Glomerular visceral epithelial cell (primary cell): ENCODE measurements at regions not wholly inside any gene's neighbourhood (a gene's known extent, or its start where the extent isn't known, plus 50 kb on each side); places are given as distances from the start of the nearest gene placed in this dataset.
"Not testable (repeated sequence)": the region's sequence is repeated elsewhere in the genome, so short reads cannot be mapped to it uniquely, and the experiment has no call there.

Experiments
- DNase-seq: peaks from one replicate; pipeline ENCODE4 v3.0.0-alpha.2; 2016; ENCODE audit errors: extremely low spot score

DNA sequence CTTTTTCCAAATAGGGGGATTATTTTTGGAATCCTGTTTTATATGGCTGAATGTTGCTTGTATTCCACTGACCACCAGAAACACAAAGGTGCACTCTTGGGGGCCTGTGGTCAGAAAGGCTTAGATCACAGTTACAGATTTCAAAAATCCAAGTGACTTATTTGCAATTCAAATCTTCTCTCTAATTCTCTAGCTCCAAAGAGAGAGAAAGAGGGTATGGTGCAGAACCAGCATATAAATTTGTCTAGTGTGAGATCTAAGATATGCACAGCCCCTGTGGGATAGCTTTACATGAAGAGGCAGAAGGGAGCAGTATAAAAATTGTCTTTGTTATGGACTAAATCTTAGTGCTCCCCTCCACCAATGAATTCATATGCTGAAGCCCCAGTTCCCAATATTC, 1121.7 kb upstream of the CELF2 start:
- DNase-seq: no peak

- DNase-seq: no peak
These were observed 1118.9 kb upstream of the CELF2 start for GRCh38 chr10:9898633-9899395.

DNA sequence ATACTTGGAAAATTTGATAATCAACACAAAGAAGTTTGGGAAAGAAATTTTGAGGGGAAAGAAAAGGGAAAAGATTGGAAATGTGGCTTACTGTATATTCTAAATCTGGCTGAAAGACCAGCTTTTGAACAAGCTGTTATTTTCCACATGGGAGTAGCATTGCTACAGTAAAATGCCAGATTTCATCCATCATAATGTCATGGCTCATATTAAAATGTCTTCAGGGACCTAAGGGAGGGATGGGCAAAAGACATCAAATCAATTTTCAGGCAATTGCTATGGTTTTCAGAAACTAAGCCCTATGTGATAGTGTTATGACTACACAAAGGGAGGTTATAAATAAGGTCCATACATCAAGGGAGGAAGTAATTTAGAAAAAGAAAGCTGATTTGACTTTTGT, 1116.9 kb upstream of the CELF2 start:
- no peak for DNase-seq

- no peak for DNase-seq
These were observed 1115.7 kb upstream of the CELF2 start for GRCh38 chr10:9901971-9902370.

DNA sequence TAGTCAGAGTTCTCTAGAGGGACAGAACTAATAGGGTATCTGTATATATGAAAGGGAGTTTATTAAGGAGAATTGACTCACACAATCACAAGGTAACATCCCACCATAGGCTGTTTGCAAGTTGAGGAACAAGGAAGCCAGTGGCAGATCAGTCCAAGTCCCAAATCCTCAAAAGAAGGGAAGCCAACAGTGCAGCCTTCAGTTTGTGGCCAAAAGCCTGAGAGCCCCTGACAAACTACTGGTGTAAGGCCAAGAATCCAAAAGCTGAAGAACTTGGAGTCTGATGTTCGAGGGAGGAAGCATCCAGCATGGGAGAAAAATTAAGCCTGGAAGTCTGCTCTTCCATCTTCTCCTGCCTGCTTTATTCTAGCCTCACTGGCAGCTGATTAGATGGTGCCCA, 1107.2 kb upstream of the CELF2 start:
- DNase-seq: no peak

- no peak for DNase-seq
These were observed 1106.2 kb upstream of the CELF2 start for GRCh38 chr10:9911488-9911887.

DNA sequence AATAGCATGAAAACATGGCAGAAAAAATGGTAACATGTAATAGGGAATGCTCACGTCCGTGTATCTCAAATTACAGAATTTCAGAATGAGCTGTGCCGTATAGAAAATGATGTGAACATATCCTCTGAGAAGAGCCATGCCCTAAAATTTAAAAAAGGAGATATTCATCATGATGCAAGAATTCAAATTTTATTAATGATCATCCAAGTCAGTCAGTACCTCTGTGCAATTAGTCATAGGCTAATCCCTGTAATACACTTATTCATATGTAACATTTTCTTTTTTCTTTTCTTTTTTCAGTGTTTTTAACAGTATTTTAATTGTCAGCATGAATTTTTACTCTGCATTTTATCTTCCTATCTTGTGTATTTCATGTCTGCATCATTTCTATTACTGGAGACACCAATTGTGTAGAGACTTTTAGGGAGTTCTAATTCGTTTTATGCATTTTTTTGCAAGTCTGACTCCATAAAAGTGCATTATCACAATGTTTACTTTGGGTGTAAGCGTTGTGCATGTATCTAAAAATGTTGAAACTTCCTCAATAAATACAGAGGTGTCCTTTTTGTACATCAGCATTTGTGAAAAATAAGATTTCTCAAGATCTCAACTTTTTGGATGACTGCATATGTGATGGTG, 1103.7 kb upstream of the CELF2 start:
- DNase-seq: no peak

- no peak for DNase-seq
These were observed 1096.1 kb upstream of the CELF2 start for GRCh38 chr10:9921544-9921943.

GRCh38 chr10:9922126-9922870, 1095.4 kb upstream of the CELF2 start:
- no peak for DNase-seq

GRCh38 chr10:9926003-9926402, 1091.7 kb upstream of the CELF2 start:
- no peak for DNase-seq

GRCh38 chr10:9926881-9927280, 1090.8 kb upstream of the CELF2 start:
- DNase-seq: no peak

DNA sequence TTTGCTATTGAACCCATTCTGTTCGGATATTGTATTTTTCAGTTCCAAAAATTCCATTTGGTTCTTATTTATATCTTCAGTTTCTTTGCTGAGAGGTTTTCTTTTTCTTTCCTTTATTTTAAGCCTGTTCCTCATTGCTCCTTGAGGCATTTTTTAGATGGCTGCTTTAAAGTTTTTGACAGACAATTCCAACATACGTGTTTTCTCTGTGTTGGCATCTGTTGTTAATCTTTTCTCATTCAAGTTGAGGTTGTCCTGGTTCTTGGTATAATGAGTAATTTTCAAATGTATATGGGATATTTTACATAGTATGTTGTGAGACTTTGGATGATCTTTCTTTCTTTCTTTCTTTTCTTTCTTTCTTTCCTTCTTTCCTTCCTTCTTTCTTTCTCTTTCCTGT, 1078.0 kb upstream of the CELF2 start:
- no peak for DNase-seq

- DNase-seq: no peak
These were observed 1073.0 kb upstream of the CELF2 start for GRCh38 chr10:9944690-9945089.

DNA sequence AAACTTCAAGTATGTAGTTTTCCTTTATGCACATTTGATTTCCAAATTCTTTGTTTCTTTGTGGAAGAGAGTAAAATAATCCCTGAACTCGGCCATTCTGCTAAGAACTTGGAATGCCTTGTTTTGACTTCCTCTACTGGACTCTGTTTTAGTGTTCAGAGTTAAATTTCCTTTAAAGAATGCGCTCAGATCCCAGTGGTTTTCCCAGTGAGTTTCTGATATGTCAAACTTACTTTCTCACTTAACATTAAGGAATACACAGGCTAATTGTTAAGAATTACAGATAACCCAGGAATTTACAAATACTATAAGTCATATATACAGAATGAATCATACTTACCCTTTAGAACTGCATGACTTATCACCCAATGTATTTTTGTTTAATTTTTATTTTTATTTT, 1067.6 kb upstream of the CELF2 start:
- DNase-seq: no peak

DNA sequence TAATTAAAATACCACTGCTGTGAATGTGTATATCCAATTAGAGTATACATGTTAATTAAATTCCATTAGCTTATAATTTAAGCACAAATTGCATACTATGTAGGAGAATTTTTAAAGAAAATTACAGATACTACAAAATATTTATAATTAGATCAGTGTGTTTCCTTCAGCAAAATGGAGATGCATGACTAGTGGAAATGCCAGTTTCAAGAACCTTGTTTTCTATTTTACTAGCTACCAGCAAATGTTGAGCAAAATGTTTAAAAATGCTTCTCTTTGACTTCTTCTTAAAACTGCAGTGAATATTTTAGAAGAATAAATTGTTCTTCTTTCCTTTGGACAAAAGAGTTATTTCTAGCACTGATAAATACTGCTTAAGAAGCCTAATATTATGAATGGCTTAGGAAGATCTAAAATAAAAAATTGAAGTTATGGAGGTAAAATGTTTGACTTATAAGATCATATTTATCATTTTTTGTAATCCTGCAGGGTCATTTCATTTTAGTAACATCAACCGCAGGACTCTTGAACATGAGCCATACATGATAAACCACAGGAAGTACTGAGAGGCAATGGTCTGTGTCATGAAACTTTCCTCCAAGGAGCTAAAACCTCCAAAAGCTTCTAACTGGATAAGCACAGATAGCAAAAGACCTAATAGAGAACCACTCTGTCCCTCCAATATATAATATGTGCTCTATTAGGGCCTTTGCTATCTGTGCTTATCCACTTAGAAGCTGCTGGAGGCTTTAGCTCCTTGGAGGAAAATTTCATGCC, 1066.0 kb upstream of the CELF2 start:
- DNase-seq: no peak

DNA sequence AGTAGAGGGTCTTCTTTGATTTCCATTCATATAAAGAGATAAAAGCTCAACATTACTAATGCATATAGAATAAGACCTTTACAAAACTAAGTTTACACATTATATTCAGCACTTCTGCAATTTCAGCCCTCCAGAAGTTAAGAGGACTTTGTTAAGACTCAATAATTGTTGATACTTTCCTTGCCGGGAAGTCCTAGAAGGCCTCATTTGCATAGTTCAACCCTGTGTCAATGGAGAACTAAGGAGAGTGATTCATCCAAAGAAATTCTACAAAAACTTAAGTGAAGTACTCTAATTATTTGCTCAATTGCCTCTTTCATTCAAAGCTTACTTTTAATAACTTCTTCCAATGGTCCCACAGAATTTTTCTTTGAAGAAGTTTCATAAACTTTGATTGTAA, 1060.3 kb upstream of the CELF2 start:
- no peak for DNase-seq

DNA sequence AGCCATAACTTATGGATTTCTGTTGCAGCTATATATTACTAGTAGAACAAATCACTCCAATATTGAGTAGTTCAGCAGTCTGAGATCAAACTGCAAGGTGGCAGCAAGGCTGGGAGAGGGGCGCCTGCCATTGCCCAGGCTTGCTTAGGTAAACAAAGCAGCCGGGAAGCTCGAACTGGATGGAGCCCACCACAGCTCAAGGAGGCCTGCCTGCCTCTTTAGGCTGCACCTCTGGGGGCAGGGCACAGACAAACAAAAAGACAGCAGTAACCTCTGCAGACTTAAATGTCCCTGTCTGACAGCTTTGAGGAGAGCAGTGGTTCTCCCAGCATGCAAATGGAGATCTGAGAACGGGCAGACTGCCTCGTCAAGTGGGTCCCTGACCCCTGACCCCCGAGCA, 1059.8 kb upstream of the CELF2 start:
- not testable (repeated sequence) for DNase-seq

DNA sequence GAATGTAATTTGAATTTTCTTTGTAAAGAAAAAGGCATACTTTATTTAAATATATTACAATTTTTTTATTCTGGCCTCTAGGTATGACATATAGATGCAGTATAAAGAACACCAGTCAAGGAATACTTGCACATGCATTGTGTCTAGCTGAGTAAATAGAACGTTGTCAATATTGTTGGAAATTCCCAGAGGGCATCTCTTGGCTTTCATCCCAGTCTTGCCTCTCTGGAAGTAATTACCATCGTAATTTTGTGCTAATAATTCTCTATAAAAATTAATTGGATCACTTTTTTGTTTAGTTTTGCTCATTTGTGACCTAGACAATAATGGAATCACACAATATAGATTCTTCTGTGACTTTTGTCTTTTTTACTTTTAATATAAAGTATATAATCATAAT, 1052.3 kb upstream of the CELF2 start:
- no peak for DNase-seq

DNA sequence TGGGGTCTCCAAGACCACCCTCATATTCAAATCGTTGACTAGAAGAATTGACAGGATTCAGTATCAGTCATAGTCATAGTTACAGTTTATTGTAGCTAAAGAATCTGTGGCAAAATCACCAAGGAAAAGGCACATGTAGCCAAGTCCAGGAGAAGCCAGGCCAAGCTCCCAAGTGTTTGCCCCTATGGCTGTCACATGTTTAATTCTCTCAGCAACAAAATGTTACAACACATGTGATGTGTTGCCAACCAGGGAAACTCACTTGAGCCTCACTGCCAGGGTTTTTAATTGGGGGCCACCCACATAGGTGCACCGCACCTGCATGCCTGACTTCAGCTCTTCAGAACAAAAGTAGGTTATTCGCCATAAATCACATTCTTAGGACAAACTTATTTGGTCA, 1030.9 kb upstream of the CELF2 start:
- no peak for DNase-seq

DNA sequence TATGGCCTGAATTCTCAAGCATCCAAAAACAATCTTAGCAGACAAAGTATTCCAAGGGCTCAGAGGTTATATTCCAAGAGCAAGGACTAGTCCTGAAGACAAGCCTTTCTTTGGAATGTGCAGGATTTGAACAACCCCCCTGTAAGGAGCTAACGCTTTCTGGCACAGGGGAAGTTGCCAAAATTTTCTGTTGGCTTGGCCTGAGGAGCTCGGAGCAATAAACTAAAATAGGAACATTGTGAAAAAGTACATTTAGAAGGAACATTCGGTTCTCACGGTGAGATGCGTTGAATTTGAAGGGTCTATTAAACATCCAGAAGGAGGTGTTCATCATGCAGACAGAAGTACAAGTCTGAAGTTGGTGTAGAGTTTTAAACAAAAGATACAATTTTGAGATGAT, 1030.5 kb upstream of the CELF2 start:
- DNase-seq: no peak

GRCh38 chr10:9992661-9993060, 1025.0 kb upstream of the CELF2 start:
- no peak for DNase-seq

- no peak for DNase-seq
These were observed 1023.5 kb upstream of the CELF2 start for GRCh38 chr10:9994131-9994530.
